Fibroblast of peridontal ligament (primary cell): ENCODE measurements at regions not wholly inside any gene's neighbourhood (a gene's known extent, or its start where the extent isn't known, plus 50 kb on each side); places are given as distances from the start of the nearest gene placed in this dataset.

ENCODE experiments used
- DNase-seq: peaks from one replicate; pipeline ENCODE4 v3.0.0-alpha.2; 2010; ENCODE audit errors: extremely low read depth

DNA sequence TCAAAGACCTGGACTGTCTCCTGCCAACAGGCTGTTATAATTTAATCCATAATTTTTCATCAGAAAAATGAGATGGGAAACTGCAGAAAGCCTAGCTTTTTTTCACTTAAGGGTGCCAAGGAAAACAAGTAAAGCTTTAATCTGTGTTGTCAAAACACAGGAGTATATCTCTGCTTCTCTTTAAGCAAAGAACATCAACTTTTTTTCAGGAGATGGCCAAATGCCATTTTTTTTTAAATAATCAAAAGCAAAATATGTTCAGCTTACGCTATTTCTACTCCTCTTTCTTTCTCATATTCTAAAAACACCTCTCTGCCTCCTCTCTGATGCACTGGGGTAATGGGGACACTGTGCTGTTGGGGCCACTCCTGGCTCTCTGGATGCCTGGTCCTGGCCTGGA, 73.1 kb upstream of the NXPH2 start:
- DNase-seq = no peak

DNA sequence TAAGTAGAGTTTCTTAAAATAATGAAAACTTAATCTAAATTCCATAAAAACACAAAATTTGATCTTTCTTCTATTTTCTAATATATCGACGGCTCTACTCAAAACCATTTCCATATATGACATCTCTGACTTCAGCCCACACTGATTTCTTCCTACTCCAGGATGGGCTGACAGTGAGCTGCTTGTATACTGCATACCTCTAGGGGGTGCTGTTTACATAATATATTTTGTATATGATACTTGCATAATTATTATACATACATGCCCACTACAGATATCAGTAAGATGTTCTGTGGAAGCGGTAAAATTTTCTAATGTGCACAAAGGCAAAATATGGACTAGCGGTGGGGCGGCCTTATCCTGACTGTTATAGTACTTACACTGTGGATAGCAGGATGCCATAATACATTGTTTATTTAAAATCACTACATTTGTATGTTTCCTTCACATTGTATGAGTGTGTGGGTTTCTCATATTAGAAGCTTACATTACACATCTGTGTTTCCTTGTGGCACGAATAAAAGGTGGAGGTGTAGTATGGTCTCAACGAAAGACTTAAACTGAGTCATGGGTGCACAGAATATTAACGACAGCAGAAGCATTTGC, 66.1 kb upstream of the NXPH2 start:
- DNase-seq = peak; percentile 31

DNA sequence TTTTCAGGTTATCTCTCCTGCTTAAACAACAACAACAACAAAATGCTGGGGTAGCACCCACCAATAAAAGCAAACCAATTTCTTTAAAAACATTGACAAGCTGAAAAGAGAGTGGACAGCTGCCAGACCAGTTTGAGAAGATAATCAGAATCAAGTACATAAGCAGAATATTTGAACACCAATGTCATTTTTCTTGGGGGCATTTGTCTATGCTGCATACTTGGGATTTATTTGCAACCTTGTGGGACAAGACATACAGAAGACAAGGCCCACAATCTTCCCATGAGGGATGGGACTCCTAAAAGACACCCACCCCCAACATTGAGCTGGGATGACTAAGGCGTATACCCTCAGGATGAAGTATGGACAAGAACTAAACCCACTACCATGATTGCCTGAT, 62.2 kb upstream of the NXPH2 start:
- no peak for DNase-seq

DNA sequence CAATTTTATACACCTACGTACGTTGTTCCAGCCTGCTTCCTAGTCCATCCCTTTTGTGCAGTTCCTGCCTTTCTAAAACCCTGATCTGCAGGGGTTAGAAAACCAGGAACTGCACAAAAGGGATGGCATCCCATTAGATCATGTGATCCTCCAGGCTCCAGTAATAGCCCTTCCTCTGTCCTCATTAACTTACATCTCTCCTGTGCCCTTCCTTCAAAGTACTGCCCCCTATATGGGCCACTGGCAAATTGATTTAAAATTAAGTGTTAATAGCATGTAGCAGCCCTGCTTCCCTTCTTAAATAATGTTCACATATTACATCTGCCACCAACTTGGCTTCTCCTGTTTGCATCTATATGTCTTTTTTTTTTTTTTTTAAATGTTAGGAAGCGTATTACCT, 61.3 kb upstream of the NXPH2 start:
- DNase-seq = no peak

DNA sequence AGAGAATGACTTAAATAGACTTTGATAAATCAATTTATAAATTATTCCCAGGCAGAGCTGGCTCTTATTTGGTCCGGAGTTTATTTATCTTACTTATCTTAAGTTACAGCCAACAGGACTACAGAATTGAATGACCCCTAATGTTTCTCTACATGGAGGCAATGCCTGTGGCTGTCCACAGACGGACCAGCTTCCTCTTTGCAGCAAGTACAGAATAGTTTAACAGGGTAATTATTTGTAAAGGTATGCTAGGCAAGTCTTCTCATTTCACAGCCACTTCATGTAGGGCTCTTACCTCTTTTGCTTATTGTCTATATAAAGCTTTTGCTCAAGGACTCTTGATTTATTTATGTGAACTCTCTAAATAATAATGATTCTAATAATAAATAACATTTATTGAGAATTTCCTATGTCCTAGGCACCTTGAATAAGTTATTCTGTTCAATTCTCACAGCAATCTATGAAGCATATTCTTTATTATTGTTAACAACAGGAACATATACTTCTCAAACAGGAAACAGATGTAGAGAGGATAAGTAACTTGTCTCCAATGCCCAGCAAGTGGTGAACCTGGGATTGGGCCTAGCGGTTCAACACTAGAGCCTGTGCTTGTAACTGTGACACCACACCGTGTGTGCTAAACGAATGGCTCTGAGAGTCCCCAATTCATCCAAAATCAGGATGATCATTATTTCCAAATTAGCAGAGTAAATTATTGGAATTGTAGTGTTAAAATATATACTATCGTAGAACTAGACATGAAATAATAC, 58.8 kb upstream of the NXPH2 start:
- no peak for DNase-seq

DNA sequence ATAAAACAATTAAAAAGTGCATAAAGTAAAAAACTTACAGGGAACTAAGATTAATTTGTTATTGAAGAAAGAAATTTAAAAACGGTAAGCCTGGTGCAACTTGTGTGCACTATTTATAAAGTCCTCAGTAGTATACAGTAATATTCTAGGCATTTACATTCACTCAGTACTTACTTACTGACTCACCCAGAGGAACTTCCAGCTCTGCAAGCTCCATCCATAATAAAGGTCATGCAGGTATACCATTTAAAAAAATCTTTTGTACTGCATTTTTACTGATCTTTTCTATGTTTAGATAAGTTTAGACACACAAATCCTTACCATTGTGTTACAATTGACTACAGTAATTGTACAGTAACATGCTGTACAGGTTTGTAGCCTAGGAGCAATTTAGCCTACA, 51.5 kb upstream of the NXPH2 start:
- no peak for DNase-seq

DNA sequence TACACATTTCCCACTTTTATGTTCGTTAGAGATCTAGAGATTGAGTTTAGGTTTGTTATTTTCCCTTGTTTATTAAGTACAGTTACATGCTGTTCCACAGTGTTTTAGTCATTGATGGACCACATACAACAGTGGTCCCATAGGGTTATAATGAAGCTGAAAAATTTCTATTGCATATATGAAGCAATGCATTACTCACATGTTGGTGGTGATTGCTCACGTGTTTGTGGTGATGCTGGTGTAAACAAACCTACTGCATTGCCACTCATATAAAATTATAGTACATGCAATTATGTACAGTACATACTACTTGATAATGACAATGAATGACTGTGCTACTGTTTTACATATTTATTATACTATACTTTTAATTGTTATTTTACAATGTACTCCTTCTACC, 51.0 kb upstream of the NXPH2 start:
- no peak for DNase-seq

DNA sequence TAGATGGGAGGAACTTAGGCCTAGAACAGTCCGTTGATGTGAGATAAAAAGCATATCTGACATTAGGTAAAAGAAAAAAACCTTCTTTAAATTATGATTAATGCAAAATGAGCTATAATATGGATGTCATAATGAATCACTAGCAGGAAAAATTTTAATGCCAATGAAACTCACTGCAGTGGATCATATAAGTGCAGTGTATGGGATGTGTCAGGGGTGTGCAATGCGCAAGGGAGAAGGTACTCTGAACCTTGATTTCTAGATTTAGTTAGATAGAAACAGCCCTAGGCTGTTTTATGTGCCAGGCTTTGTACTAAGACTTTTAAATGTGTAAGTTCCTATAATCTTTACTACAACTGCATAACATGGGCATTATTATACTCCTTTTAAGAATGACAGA, 50.4 kb upstream of the NXPH2 start:
- DNase-seq = no peak
